ENCODE measurements at regions not wholly inside any gene's neighbourhood (a gene's known extent, or its start where the extent isn't known, plus 50 kb on each side); places are given as distances from the start of the nearest gene placed in this dataset.
A peak's percentile ranks its signal among the peaks of the same experiment; 100 is the strongest.

DNA sequence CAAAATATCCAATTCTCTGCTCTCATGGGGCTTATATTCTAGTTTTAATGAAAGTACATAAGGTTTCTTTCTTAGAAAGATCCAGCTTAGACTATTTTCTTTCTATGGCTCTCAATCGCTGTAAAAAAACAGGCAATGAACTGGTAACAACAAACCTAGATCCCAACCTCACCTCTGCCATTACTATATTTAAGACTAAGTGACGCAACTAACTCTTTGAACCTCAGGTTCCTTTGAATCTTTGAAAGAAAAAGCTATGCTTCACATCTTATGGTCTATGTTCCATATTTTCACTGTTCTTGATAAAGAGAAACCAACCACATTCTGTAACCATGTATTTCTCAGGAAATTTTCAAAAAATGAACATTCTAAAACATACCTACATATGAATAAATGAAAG is 88.5 kb downstream of the ELAPOR2 start:
- ATAC-seq, result no peak
- H3K27ac ChIP-seq, result no peak overlapping the region
- no peaks in the 10 kb centered on the region for H3K4me1 ChIP-seq
- no peaks in the 10 kb centered on the region for H3K36me3 ChIP-seq
- intact Hi-C loops (cut with DNase I), result no loop called here
- no peak overlapping the region for H3K4me3 ChIP-seq
- TF ChIP-seq, protein P1, sequence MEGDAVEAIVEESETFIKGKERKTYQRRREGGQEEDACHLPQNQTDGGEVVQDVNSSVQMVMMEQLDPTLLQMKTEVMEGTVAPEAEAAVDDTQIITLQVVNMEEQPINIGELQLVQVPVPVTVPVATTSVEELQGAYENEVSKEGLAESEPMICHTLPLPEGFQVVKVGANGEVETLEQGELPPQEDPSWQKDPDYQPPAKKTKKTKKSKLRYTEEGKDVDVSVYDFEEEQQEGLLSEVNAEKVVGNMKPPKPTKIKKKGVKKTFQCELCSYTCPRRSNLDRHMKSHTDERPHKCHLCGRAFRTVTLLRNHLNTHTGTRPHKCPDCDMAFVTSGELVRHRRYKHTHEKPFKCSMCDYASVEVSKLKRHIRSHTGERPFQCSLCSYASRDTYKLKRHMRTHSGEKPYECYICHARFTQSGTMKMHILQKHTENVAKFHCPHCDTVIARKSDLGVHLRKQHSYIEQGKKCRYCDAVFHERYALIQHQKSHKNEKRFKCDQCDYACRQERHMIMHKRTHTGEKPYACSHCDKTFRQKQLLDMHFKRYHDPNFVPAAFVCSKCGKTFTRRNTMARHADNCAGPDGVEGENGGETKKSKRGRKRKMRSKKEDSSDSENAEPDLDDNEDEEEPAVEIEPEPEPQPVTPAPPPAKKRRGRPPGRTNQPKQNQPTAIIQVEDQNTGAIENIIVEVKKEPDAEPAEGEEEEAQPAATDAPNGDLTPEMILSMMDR (IDR thresholded peaks at IDR 0.05), result no peak
- H3K27me3 ChIP-seq (ENCODE audit: low read depth), result no peaks in the 10 kb centered on the region
- no peak for DNase-seq
- no peaks in the 10 kb centered on the region for H3K9me3 ChIP-seq

- no peak for ATAC-seq
- no peaks in the 10 kb centered on the region for H3K27me3 ChIP-seq (ENCODE audit: low read depth)
- H3K36me3 ChIP-seq, result no peaks in the 10 kb centered on the region
- no peak overlapping the region for H3K4me3 ChIP-seq
- intact Hi-C loops (cut with DNase I), result no loop called here
- no peak overlapping the region for H3K27ac ChIP-seq
- H3K4me1 ChIP-seq, result no peaks in the 10 kb centered on the region
- TF ChIP-seq, protein P1 (IDR thresholded peaks at IDR 0.05), result no peak
- no peaks in the 10 kb centered on the region for H3K9me3 ChIP-seq
- DNase-seq, result no peak
Observed at GRCh38 chr7:86970547-86970946, 88.9 kb downstream of the ELAPOR2 start.

GRCh38 chr7:86969865-86970264 is 89.6 kb downstream of the ELAPOR2 start:
- TF ChIP-seq, protein P1 (IDR thresholded peaks at IDR 0.05), result no peak
- DNase-seq, result no peak
- Histone ChIP-seq H3K4me1 (no peaks in the 10 kb centered on the region), H3K36me3 (no peaks in the 10 kb centered on the region), H3K27me3 (ENCODE audit: low read depth) (no peaks in the 10 kb centered on the region), H3K4me3 (no peak overlapping the region), H3K9me3 (no peaks in the 10 kb centered on the region), H3K27ac (no peak overlapping the region)
- ATAC-seq, result no peak
- intact Hi-C loops (cut with DNase I), result no loop called here

GRCh38 chr7:86968618-86969017 is 90.8 kb downstream of the ELAPOR2 start:
- intact Hi-C loops (cut with DNase I), result no loop called here
- Histone ChIP-seq H3K4me3 (no peak overlapping the region), H3K27ac (no peak overlapping the region), H3K9me3 (no peaks in the 10 kb centered on the region), H3K36me3 (no peaks in the 10 kb centered on the region), H3K4me1 (no peaks in the 10 kb centered on the region), H3K27me3 (ENCODE audit: low read depth) (no peaks in the 10 kb centered on the region)
- TF ChIP-seq, protein P1 (IDR thresholded peaks at IDR 0.05), result no peak
- no peak for DNase-seq
- ATAC-seq, result peak in 1 of 2 donors; percentile 46

- no peak for ATAC-seq
Observed at GRCh38 chr7:86966916-86967315, 92.5 kb downstream of the ELAPOR2 start.

More at GRCh38 chr7:86966916-86967315, 92.5 kb downstream of the ELAPOR2 start:
- H3K27ac ChIP-seq, result no peak overlapping the region
- H3K27me3 ChIP-seq (ENCODE audit: low read depth), result no peaks in the 10 kb centered on the region
- no peaks in the 10 kb centered on the region for H3K36me3 ChIP-seq
- intact Hi-C loops (cut with DNase I), result no loop called here
- DNase-seq, result no peak
- H3K9me3 ChIP-seq, result no peaks in the 10 kb centered on the region
- TF ChIP-seq, protein P1 (IDR thresholded peaks at IDR 0.05), result no peak
- H3K4me1 ChIP-seq, result no peaks in the 10 kb centered on the region
- H3K4me3 ChIP-seq, result no peak overlapping the region
